SH-SY5Y (cell line): ENCODE measurements at regions not wholly inside any gene's neighbourhood (a gene's known extent, or its start where the extent isn't known, plus 50 kb on each side); places are given as distances from the start of the nearest gene placed in this dataset.

Source experiments
- GATA2 ChIP-seq: IDR thresholded peaks from 2 replicates; pipeline ENCODE4 v1.6.1; 2011; ENCODE audit warnings: mild to moderate bottlenecking, low read depth, low read length
- GATA3 ChIP-seq: IDR thresholded peaks from 2 replicates; pipeline ENCODE4 v1.6.1; 2011; ENCODE audit warnings: low read depth, mild to moderate bottlenecking, low read length, moderate library complexity

DNA sequence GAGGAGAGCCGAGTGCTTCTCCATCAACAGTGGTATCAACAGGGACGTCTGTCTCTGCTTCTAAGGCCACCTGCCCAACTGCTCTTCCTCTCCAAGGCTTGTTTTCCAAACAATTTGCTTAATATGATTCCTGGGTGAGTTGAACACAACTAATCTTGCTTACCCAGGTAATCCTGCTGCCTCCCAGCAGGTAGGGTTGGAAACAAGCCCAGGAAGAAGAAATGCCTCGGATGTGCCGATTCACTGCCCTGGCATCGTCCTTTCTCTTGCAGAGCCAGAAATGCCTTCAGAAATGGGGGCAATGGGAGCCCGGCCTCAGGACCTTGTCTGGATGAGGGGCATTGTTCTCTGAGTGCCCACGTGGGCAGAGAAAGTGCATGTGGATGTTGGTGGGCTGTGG, 51.9 kb upstream of the C1QTNF9B start:
- no peak for TF ChIP-seq GATA2
- no peak for TF ChIP-seq GATA3
